HEK293 (cell line): ENCODE measurements at regions not wholly inside any gene's neighbourhood (a gene's known extent, or its start where the extent isn't known, plus 50 kb on each side); places are given as distances from the start of the nearest gene placed in this dataset.
A peak's percentile ranks its signal among the peaks of the same experiment; 100 is the strongest.

Experiments
- CTCF ChIA-PET: fragments of 350-600 bp; formaldehyde crosslinking; extraction: SDS; loops from one replicate; lab custom pipeline; 2021; ENCODE audit warnings: antibody characterized with exemption; lab: Yijun Ruan, JAX
- POLR2A ChIA-PET: fragments of 300-600 bp; formaldehyde crosslinking; extraction: SDS; loops from one replicate; lab custom pipeline; 2020; ENCODE audit warnings: antibody characterized with exemption, inconsistent platforms; lab: Yijun Ruan, JAX
- H3K27ac ChIP-seq: fragments of 200-500 bp; sonication (Bioruptor generic); 2 replicates; pipeline ENCODE4 v1.5.1; 2014; ENCODE audit warnings: low read depth, low read length, control low read depth, inconsistent platforms; ENCODE audit errors: extremely low read depth
- H3K36me3 ChIP-seq, 2 experiments: fragments of 200-500 bp in 1 of 2; sonication (Bioruptor generic) in 1 of 2; 1 replicate in 1 of 2; 2 replicates in 1 of 2; pipeline ENCODE4 v1.5.1; 2014 to 2017; ENCODE audit warnings: inconsistent platforms in 2 of 2, low read length in 2 of 2; ENCODE audit not compliant: control insufficient read depth in 2 of 2, insufficient read depth in 1 of 2
- H3K4me1 ChIP-seq: fragments of 200-500 bp; sonication (Bioruptor generic); 2 replicates; pipeline ENCODE4 v1.5.1; 2014; ENCODE audit warnings: mild to moderate bottlenecking, low read length, inconsistent platforms; ENCODE audit not compliant: control insufficient read depth, insufficient read depth
- H3K4me3 ChIP-seq: 2 replicates; pipeline ENCODE4 v1.5.1; 2011; ENCODE audit warnings: low read depth, mild to moderate bottlenecking, control low read depth, low read length, moderate library complexity
- H3K9me3 ChIP-seq: fragments of 200-500 bp; sonication (Bioruptor generic); 2 replicates; pipeline ENCODE4 v1.5.1; 2014; ENCODE audit warnings: low read depth, low read length, inconsistent platforms; ENCODE audit not compliant: control insufficient read depth, insufficient read depth
- AEBP2 ChIP-seq: fragments of 450-650 bp; formaldehyde crosslinking; IDR thresholded peaks from 2 replicates; pipeline ENCODE4 v1.5.1; 2016; ENCODE audit warnings: missing biosample characterization, missing genetic modification characterization, borderline replicate concordance
- BCL11B ChIP-seq: fragments of 450-650 bp; formaldehyde crosslinking; IDR thresholded peaks from 2 replicates; pipeline ENCODE4 v1.5.1; 2016; ENCODE audit warnings: low read depth, missing biosample characterization, missing genetic modification characterization
- IKZF3 ChIP-seq: fragments of 450-650 bp; IDR thresholded peaks from 2 replicates; pipeline ENCODE4 v1.5.0; 2018; ENCODE audit warnings: missing biosample characterization, mild to moderate bottlenecking, missing genetic modification characterization, moderate library complexity
- MZF1 ChIP-seq: fragments of 450-650 bp; formaldehyde crosslinking; IDR thresholded peaks from 2 replicates; pipeline ENCODE4 v1.5.1; 2017; ENCODE audit warnings: missing biosample characterization, missing genetic modification characterization, borderline replicate concordance
- OSR2 ChIP-seq: fragments of 450-650 bp; formaldehyde crosslinking; IDR thresholded peaks from 2 replicates; pipeline ENCODE4 v1.5.1; 2016; ENCODE audit warnings: missing biosample characterization, missing genetic modification characterization
- OVOL3 ChIP-seq: fragments of 450-650 bp; formaldehyde crosslinking; IDR thresholded peaks from 2 replicates; pipeline ENCODE4 v1.5.1; 2016; ENCODE audit warnings: missing biosample characterization, missing genetic modification characterization
- PRDM6 ChIP-seq: fragments of 450-650 bp; formaldehyde crosslinking; IDR thresholded peaks from 2 replicates; pipeline ENCODE4 v1.5.1; 2017; ENCODE audit warnings: missing biosample characterization, missing genetic modification characterization
- REPIN1 ChIP-seq: fragments of 450-650 bp; formaldehyde crosslinking; IDR thresholded peaks from 2 replicates; pipeline ENCODE4 v1.5.1; 2017; ENCODE audit warnings: missing biosample characterization, missing genetic modification characterization, low read depth
- SALL2 ChIP-seq: fragments of 450-650 bp; formaldehyde crosslinking; IDR thresholded peaks from 2 replicates; pipeline ENCODE4 v1.5.0; 2017; ENCODE audit warnings: missing biosample characterization, mild to moderate bottlenecking, missing genetic modification characterization, borderline replicate concordance
- TCF7L2 ChIP-seq: IDR thresholded peaks from 2 replicates; pipeline ENCODE4 v1.6.1; 2011; ENCODE audit warnings: low read depth, mild to moderate bottlenecking, inconsistent platforms, low read length, moderate library complexity, borderline replicate concordance
- ZBTB48 ChIP-seq: fragments of 450-650 bp; formaldehyde crosslinking; IDR thresholded peaks from 2 replicates; pipeline ENCODE4 v1.5.1; 2016; ENCODE audit warnings: missing biosample characterization, missing genetic modification characterization
- ZFP69B ChIP-seq: fragments of 450-650 bp; formaldehyde crosslinking; IDR thresholded peaks from 2 replicates; pipeline ENCODE4 v1.5.1; 2016; ENCODE audit warnings: missing biosample characterization, missing genetic modification characterization
- ZIC2 ChIP-seq: fragments of 450-650 bp; formaldehyde crosslinking; IDR thresholded peaks from 2 replicates; pipeline ENCODE4 v1.5.1; 2016; ENCODE audit warnings: missing biosample characterization, missing genetic modification characterization
- ZNF132 ChIP-seq: fragments of 450-650 bp; formaldehyde crosslinking; IDR thresholded peaks from 2 replicates; pipeline ENCODE4 v1.5.1; 2017; ENCODE audit warnings: missing biosample characterization, missing genetic modification characterization, borderline replicate concordance
- ZNF157 ChIP-seq: fragments of 450-650 bp; formaldehyde crosslinking; IDR thresholded peaks from 2 replicates; pipeline ENCODE4 v1.5.1; 2016; ENCODE audit warnings: missing biosample characterization, missing genetic modification characterization
- ZNF202 ChIP-seq: fragments of 450-650 bp; formaldehyde crosslinking; IDR thresholded peaks from 2 replicates; pipeline ENCODE4 v1.5.1; 2016; ENCODE audit warnings: missing biosample characterization, missing genetic modification characterization, borderline replicate concordance
- ZNF214 ChIP-seq: fragments of 450-650 bp; formaldehyde crosslinking; IDR thresholded peaks from 2 replicates; pipeline ENCODE4 v1.5.1; 2017; ENCODE audit warnings: missing biosample characterization, mild to moderate bottlenecking, missing genetic modification characterization, borderline replicate concordance
- ZNF280D ChIP-seq: fragments of 450-650 bp; formaldehyde crosslinking; IDR thresholded peaks from 2 replicates; pipeline ENCODE4 v1.5.1; 2016; ENCODE audit warnings: missing biosample characterization, missing genetic modification characterization
- ZNF488 ChIP-seq: fragments of 450-650 bp; formaldehyde crosslinking; IDR thresholded peaks from 2 replicates; pipeline ENCODE4 v1.5.1; 2016; ENCODE audit warnings: missing biosample characterization, missing genetic modification characterization
- ZNF521 ChIP-seq: fragments of 450-650 bp; formaldehyde crosslinking; IDR thresholded peaks from 2 replicates; pipeline ENCODE4 v1.5.1; 2017; ENCODE audit warnings: missing biosample characterization, mild to moderate bottlenecking, missing genetic modification characterization
- ZNF548 ChIP-seq: fragments of 450-650 bp; formaldehyde crosslinking; IDR thresholded peaks from 2 replicates; pipeline ENCODE4 v1.5.1; 2016; ENCODE audit warnings: missing biosample characterization, missing genetic modification characterization
- ZNF580 ChIP-seq: fragments of 450-650 bp; formaldehyde crosslinking; IDR thresholded peaks from 2 replicates; pipeline ENCODE4 v1.5.1; 2016; ENCODE audit warnings: missing biosample characterization, missing genetic modification characterization
- ZNF629 ChIP-seq: fragments of 450-650 bp; formaldehyde crosslinking; IDR thresholded peaks from 2 replicates; pipeline ENCODE4 v1.5.1; 2017; ENCODE audit warnings: missing biosample characterization, missing genetic modification characterization
- ZNF658 ChIP-seq: fragments of 450-650 bp; formaldehyde crosslinking; IDR thresholded peaks from 2 replicates; pipeline ENCODE4; 2016; ENCODE audit warnings: missing biosample characterization, missing genetic modification characterization
- ZNF677 ChIP-seq: fragments of 450-650 bp; IDR thresholded peaks from 2 replicates; pipeline ENCODE4 v1.5.0; 2018; ENCODE audit warnings: missing biosample characterization, mild to moderate bottlenecking, missing genetic modification characterization, moderate library complexity
- ZNF843 ChIP-seq: fragments of 450-650 bp; formaldehyde crosslinking; IDR thresholded peaks from 2 replicates; pipeline ENCODE4 v1.5.1; 2016; ENCODE audit warnings: missing biosample characterization, missing genetic modification characterization

GRCh38 chr4:111701102-111701501 is 444.2 kb upstream of the FAM241A start:
- TF ChIP-seq ZNF202 = no peak
- no peak for TF ChIP-seq ZNF488 (tag by site-specific recombination)
- TF ChIP-seq REPIN1 (tag by site-specific recombination) = no peak
- TF ChIP-seq ZNF157 (tag by site-specific recombination) = no peak
- TF ChIP-seq ZBTB48 (tag by site-specific recombination) = no peak
- no peak for TF ChIP-seq OVOL3 (tag by site-specific recombination)
- no peak for TF ChIP-seq SALL2 (tag by site-specific recombination)
- no peak for TF ChIP-seq BCL11B (tag by site-specific recombination)
- TF ChIP-seq ZNF132 (tag by site-specific recombination) = no peak
- no peak for TF ChIP-seq ZNF521 (tag by site-specific recombination)
- TF ChIP-seq ZNF214 (tag by site-specific recombination) = no peak
- no peak for TF ChIP-seq ZNF548 (tag by site-specific recombination)
- TF ChIP-seq ZFP69B (tag by site-specific recombination) = no peak
- TF ChIP-seq ZNF629 (tag by site-specific recombination) = no peak
- TF ChIP-seq, all 188 proteins: peak for 0
- Histone ChIP-seq H3K4me3 (no peak overlapping the region), H3K27ac (no peak overlapping the region), H3K4me1 (no peaks in the 10 kb centered on the region; the same call in 1 of the 2 replicates), H3K9me3 (no peaks in the 10 kb centered on the region), H3K36me3 (no peaks in the 10 kb centered on the region)
- ChIA-PET POLR2A (no interaction called here), CTCF (no interaction called here)

- no peak overlapping the region for H3K27ac ChIP-seq
- H3K36me3 ChIP-seq = no peaks in the 10 kb centered on the region
- H3K9me3 ChIP-seq = no peaks in the 10 kb centered on the region
- POLR2A ChIA-PET = no interaction called here
- no peak overlapping the region for H3K4me3 ChIP-seq
- H3K4me1 ChIP-seq = no peaks in the 10 kb centered on the region
- no peak for TF ChIP-seq ZNF677 (tag by site-specific recombination)
- no peak for TF ChIP-seq MZF1
- no peak for TF ChIP-seq ZNF280D
- TF ChIP-seq ZIC2 (tag by site-specific recombination) = no peak
- no peak for TF ChIP-seq ZNF658
- CTCF ChIA-PET = no interaction called here
Measured at GRCh38 chr4:111707491-111707890, 437.8 kb upstream of the FAM241A start.

GRCh38 chr4:111712093-111712677 is 433.1 kb upstream of the FAM241A start:
- no peaks in the 10 kb centered on the region for H3K9me3 ChIP-seq
- no peak overlapping the region for H3K4me3 ChIP-seq
- peaks cover 2% of the 10 kb centered on the region; the same call in 1 of the 2 replicates for H3K4me1 ChIP-seq
- no peak overlapping the region for H3K27ac ChIP-seq
- ChIA-PET CTCF (no interaction called here), POLR2A (no interaction called here)
- no peaks in the 10 kb centered on the region for H3K36me3 ChIP-seq
- TF ChIP-seq PRDM6 (tag by site-specific recombination) (peak; percentile 70), IKZF3 (tag by site-specific recombination) (0 out of 2 replicates have a peak, but pooled peaks have one; percentile 24), TCF7L2 (peak; percentile 19; the same call in 1 of the 2 replicates), ZNF580 (tag by site-specific recombination) (peak; percentile 53; the same call in 1 of the 2 replicates), ZNF658 (no peak), OSR2 (tag by site-specific recombination) (peak; percentile 31; the same call in 1 of the 2 replicates), AEBP2 (no peak), ZNF843 (tag by site-specific recombination) (peak; percentile 62)
